ENCODE measurements at regions not wholly inside any gene's neighbourhood (a gene's known extent, or its start where the extent isn't known, plus 50 kb on each side); places are given as distances from the start of the nearest gene placed in this dataset.

- TF ChIP-seq POLR2AphosphoS5 (IDR thresholded peaks at IDR 0.05) (no peak), CTCF (IDR thresholded peaks at IDR 0.05) (no peak)
Measured at GRCh38 chr2:107669335-107669734, 157.4 kb upstream of the RGPD4 start.

Data from esophagus muscularis mucosa (tissue), 3 donors.